ENCODE measurements at regions not wholly inside any gene's neighbourhood (a gene's known extent, or its start where the extent isn't known, plus 50 kb on each side); places are given as distances from the start of the nearest gene placed in this dataset.

DNA sequence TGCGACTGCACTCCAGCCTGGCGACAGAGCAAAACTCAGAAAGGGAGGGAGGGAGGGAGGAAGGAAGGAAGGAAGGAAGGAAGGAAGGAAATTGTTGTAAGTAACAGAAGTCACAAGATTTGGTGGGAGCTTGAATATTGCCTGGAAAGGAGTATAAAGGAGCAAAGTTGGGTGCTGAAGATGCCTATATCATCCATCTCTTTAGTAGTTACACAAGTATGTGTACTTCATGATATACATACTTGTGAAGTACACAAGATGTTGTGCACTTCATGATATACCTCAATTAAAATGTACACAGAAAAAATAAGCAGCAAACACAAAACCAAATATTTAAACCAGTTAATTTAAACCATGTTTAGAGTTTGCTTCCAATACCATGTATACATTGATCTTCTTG, 1223.8 kb downstream of the SORCS3 start:
- no peaks in the 10 kb centered on the region for H3K36me3 ChIP-seq (ENCODE audit: insufficient read depth, low read length)
- no peaks in the 10 kb centered on the region for H3K4me1 Mint-ChIP-seq (ENCODE audit: low read depth)
- intact Hi-C loops (cut with DNase I, micrococcal nuclease) = no loop called here
- no peaks in the 10 kb centered on the region for H3K27me3 Mint-ChIP-seq
- ChIA-PET POLR2A (no interaction called here), CTCF (no interaction called here)
- ATAC-seq (ENCODE audit: poor library complexity) (no peak), DNase-seq (no peak)
- H3K27ac Mint-ChIP-seq = no peak overlapping the region
- no peaks in the 10 kb centered on the region for H3K4me1 ChIP-seq (ENCODE audit: insufficient read depth, low read length)
- no peak overlapping the region for H3K4me3 ChIP-seq (ENCODE audit: low read length)
- no peaks in the 10 kb centered on the region for H3K36me3 Mint-ChIP-seq (ENCODE audit: low read depth)
- H3K27me3 ChIP-seq (ENCODE audit: control insufficient read depth in 1 of 2, insufficient read depth in 2 of 2, low read length in 2 of 2) = no peaks in the 10 kb centered on the region
- H3K9me3 Mint-ChIP-seq = no peaks in the 10 kb centered on the region
- H3K27ac ChIP-seq (ENCODE audit: low read depth in 1 of 2, low read length in 2 of 2) = no peak overlapping the region
- TF ChIP-seq, protein P1, sequence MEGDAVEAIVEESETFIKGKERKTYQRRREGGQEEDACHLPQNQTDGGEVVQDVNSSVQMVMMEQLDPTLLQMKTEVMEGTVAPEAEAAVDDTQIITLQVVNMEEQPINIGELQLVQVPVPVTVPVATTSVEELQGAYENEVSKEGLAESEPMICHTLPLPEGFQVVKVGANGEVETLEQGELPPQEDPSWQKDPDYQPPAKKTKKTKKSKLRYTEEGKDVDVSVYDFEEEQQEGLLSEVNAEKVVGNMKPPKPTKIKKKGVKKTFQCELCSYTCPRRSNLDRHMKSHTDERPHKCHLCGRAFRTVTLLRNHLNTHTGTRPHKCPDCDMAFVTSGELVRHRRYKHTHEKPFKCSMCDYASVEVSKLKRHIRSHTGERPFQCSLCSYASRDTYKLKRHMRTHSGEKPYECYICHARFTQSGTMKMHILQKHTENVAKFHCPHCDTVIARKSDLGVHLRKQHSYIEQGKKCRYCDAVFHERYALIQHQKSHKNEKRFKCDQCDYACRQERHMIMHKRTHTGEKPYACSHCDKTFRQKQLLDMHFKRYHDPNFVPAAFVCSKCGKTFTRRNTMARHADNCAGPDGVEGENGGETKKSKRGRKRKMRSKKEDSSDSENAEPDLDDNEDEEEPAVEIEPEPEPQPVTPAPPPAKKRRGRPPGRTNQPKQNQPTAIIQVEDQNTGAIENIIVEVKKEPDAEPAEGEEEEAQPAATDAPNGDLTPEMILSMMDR (IDR thresholded peaks at IDR 0.05) = no peak
- no peak overlapping the region for H3K4me3 Mint-ChIP-seq
- H3K9me3 ChIP-seq (ENCODE audit: control insufficient read depth in 1 of 2, insufficient read depth in 1 of 2, low read length in 2 of 2) = no peaks in the 10 kb centered on the region

DNA sequence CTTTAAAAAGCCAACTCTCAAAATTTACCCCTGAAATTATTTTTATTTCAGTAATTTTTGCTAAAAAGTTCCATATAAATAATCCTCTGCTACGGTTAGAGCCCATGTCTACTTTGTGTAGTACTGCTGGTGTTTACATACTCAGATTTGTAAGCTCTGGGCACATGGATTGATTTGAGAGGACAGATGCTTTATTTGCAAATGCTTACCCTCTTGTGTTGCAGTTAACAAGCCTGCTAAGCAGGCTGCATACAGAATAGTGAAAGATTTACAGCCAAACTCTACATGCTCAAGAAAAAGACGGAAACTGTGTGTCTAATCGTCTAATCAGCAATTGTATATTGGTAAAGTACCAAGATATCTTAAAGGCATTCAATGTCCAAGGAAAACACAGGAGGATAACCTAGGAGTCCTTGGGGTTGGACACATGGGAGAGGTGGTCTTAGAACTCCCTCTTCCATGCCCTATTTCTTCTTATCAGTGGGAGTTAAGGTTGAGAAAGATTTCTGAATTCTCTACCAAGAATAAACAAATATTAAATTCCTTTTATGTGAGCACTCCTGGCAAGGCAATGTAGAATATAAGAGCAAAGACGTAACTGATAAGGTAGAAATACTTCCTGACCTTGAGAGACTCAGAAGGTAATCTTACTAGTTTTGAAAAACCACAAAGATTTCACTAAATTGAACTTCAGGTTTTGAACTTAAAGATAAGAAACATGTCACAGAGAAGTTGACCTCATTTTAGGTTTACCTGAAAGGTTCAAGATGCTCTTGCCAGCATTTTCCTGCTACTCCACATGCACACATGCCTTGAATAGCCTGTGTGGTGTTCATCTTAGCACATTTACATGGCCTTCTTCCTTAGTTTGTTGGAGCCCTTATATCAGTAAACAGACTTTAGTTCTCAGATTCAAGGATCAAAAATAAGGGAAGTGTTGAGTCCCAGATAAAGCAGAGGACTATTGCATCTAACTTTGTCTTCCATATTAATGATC, 1216.5 kb downstream of the SORCS3 start:
- intact Hi-C loops (cut with DNase I, micrococcal nuclease) = no loop called here
- H3K27ac Mint-ChIP-seq = no peak overlapping the region
- DNase-seq (no peak), ATAC-seq (ENCODE audit: poor library complexity) (no peak)
- Histone ChIP-seq H3K27ac (ENCODE audit: low read depth in 1 of 2, low read length in 2 of 2) (no peak overlapping the region), H3K4me1 (ENCODE audit: insufficient read depth, low read length) (no peaks in the 10 kb centered on the region), H3K36me3 (ENCODE audit: insufficient read depth, low read length) (no peaks in the 10 kb centered on the region), H3K9me3 (ENCODE audit: control insufficient read depth in 1 of 2, insufficient read depth in 1 of 2, low read length in 2 of 2) (no peaks in the 10 kb centered on the region), H3K27me3 (ENCODE audit: control insufficient read depth in 1 of 2, insufficient read depth in 2 of 2, low read length in 2 of 2) (no peaks in the 10 kb centered on the region), H3K4me3 (ENCODE audit: low read length) (no peak overlapping the region)
- H3K27me3 Mint-ChIP-seq = no peaks in the 10 kb centered on the region
- POLR2A ChIA-PET = no interaction called here
- no peaks in the 10 kb centered on the region for H3K36me3 Mint-ChIP-seq (ENCODE audit: low read depth)
- peaks cover 11% of the 10 kb centered on the region for H3K4me1 Mint-ChIP-seq (ENCODE audit: low read depth)
- TF ChIP-seq, protein P1 (IDR thresholded peaks at IDR 0.05) = no peak
- no peak overlapping the region for H3K4me3 Mint-ChIP-seq
- CTCF ChIA-PET = no interaction called here
- H3K9me3 Mint-ChIP-seq = no peaks in the 10 kb centered on the region

DNA sequence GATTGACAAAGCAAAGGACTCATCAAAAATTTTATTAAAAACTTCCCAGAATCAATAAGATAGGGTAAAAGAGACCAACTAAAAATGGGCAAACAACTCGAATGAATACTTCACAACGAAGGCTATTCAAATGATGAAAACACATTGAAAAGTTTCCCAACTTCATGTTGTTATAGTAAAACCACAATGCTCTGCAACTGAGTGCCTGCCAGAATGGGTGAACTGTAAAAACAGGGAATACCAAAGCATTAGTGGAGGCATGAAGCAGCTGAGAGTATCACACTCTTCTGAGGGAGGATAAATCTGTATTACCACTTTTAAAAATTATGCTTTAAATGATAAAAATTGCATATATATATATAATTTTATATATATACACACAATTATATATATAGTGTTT, 1214.7 kb downstream of the SORCS3 start:
- H3K27ac ChIP-seq (ENCODE audit: low read depth in 1 of 2, low read length in 2 of 2) = no peak overlapping the region
- TF ChIP-seq, protein P1 (IDR thresholded peaks at IDR 0.05) = no peak
- ATAC-seq (ENCODE audit: poor library complexity) (no peak), DNase-seq (no peak)
- POLR2A ChIA-PET = no interaction called here
- no peaks in the 10 kb centered on the region for H3K4me1 ChIP-seq (ENCODE audit: insufficient read depth, low read length)
- H3K36me3 Mint-ChIP-seq (ENCODE audit: low read depth) = no peaks in the 10 kb centered on the region
- H3K27me3 Mint-ChIP-seq = no peaks in the 10 kb centered on the region
- peaks cover 11% of the 10 kb centered on the region for H3K4me1 Mint-ChIP-seq (ENCODE audit: low read depth)
- H3K9me3 Mint-ChIP-seq = no peaks in the 10 kb centered on the region
- intact Hi-C loops (cut with DNase I, micrococcal nuclease) = no loop called here
- CTCF ChIA-PET = no interaction called here
- H3K4me3 Mint-ChIP-seq = no peak overlapping the region
- H3K36me3 ChIP-seq (ENCODE audit: insufficient read depth, low read length) = no peaks in the 10 kb centered on the region
- H3K4me3 ChIP-seq (ENCODE audit: low read length) = no peak overlapping the region
- H3K27ac Mint-ChIP-seq = no peak overlapping the region
- H3K9me3 ChIP-seq (ENCODE audit: control insufficient read depth in 1 of 2, insufficient read depth in 1 of 2, low read length in 2 of 2) = no peaks in the 10 kb centered on the region
- H3K27me3 ChIP-seq (ENCODE audit: control insufficient read depth in 1 of 2, insufficient read depth in 2 of 2, low read length in 2 of 2) = no peaks in the 10 kb centered on the region
